ENCODE measurements at regions not wholly inside any gene's neighbourhood (a gene's known extent, or its start where the extent isn't known, plus 50 kb on each side); places are given as distances from the start of the nearest gene placed in this dataset.
"Not testable (repeated sequence)": the region's sequence is repeated elsewhere in the genome, so short reads cannot be mapped to it uniquely, and the experiment has no call there.

DNA sequence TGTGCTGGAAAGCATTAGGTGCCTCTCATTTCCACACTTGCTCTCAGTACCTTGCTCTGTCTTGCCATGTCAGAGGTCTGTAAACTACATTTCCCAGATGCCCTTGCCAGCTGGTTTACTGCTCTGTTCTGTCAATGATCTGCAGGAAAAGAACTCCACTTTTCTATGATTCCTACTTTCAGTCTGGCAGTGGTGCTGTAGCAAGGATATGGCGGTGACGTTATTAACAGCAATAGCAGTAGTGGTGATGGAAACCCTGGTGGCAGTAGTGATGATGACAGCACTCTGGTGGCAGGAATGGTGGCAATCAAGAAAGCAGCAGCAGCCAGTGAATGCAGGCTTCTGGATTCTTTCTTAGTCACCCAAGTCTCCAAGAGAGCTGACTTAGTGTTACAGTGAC is 665.2 kb downstream of the DIPK2A start:
- no peak for DNase-seq (ENCODE audit: low read depth)

DNA sequence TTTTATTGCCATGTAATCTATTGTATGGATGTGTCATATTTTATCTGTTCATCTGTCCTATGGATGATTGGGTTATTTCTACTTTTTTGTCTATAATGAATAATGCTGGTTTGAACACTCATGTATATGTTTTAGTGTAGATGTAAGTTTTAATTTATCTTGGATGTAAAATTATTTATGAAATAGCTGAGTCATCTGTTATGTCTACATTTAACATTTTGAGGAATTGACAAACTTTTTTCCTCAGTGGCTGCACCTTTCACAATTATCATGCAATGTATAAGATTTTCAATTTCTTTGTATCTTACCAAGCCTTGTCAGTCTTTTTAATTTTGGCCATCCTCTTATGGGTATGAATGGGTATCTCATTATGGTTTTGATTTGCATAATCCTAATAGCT is 666.4 kb downstream of the DIPK2A start:
- no peak for DNase-seq (ENCODE audit: low read depth)

GRCh38 chr3:144643771-144644198 is 672.2 kb downstream of the DIPK2A start:
- DNase-seq (ENCODE audit: low read depth), result no peak

- DNase-seq (ENCODE audit: low read depth), result no peak
These were observed 673.7 kb downstream of the DIPK2A start for GRCh38 chr3:144645300-144645699.

- DNase-seq (ENCODE audit: low read depth), result no peak
These were observed 678.8 kb downstream of the DIPK2A start for GRCh38 chr3:144650380-144650779.

GRCh38 chr3:144652573-144652972 is 681.0 kb downstream of the DIPK2A start:
- DNase-seq (ENCODE audit: low read depth), result peak; percentile 39

DNA sequence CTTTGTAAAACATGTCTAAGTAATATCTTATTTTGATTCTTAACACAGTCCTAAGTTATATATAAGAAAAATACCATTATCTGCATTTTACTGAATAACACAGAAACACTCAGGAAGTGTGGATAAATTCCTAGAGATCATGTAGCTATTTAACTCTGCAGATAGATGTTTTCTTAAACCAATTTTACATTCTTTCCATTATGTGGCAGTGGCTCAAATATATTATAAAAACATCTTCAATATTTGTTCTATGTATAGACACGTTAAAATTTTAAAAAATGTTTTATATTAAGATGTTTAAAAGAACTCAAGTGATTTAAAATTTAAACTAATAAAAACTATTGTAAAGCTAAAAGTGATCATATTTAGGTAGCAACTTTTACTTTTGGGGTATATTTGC is 683.8 kb downstream of the DIPK2A start:
- no peak for DNase-seq (ENCODE audit: low read depth)

DNA sequence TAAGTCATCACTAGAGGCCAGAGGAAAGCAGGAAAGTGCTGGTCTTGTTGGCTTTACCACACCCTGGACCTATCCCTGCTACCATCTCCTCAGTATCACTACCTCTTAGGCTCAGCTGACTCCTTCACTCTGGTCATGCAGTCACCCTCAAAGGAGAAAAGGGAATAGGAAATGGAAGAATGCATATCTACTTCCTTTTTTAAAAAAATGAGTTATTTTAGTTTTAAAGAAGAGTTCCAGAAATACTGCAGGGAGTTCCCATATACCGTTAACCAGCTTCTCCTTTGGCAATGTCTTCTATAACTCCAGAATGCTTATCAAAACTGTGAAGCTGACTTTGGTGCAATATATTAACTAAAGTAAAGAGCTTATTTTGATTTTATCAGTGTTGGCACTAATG is 688.6 kb downstream of the DIPK2A start:
- DNase-seq (ENCODE audit: low read depth), result no peak

GRCh38 chr3:144662729-144663128 is 691.1 kb downstream of the DIPK2A start:
- DNase-seq (ENCODE audit: low read depth), result no peak

- DNase-seq (ENCODE audit: low read depth), result no peak
These were observed 692.1 kb downstream of the DIPK2A start for GRCh38 chr3:144663456-144664436.

DNA sequence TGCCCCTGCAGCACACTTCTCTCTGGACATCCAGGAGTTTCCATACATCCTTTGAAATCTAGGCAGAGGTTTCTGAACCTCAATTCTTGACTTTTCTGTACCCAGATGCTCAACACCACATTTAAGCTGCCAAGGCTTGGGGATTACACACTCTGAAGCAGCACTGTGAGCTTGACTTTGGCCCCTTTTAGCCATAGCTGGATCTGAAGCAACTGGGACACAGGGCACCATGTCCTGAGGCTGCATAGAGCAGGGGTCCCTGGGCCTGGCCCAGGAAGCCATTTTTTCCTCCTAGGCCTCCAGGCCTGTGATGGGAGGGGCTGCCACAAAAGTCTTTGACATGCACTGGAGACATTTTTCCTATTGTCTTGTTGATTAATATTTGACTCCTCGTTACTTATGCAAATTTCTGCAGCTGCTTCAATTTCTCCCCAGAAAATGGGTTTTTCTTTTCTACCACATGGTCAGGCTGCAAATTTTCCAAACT is 694.0 kb downstream of the DIPK2A start:
- no peak for DNase-seq (ENCODE audit: low read depth)

- no peak for DNase-seq (ENCODE audit: low read depth)
These were observed 698.9 kb downstream of the DIPK2A start for GRCh38 chr3:144670571-144670970.

DNA sequence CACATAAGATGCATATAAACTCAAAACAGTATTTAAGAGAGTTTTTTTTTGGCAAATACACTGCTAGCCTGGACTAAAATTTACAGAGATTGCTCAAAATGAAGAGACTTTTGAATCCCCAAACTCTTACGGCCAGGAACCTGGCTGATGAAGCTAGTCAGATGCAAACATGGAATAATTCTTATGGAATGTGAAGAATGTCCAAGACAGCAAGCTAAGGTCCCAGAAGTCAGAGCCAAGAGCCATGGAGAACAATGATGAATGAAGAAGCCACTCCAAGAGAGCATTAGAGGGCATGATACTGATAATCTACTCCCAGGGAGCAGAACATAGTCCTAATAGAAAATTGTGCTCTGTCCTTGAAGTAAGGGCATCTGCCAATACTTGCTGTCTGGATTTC is 705.5 kb downstream of the DIPK2A start:
- peak; percentile 11 for DNase-seq (ENCODE audit: low read depth)

- no peak for DNase-seq (ENCODE audit: low read depth)
These were observed 711.4 kb downstream of the DIPK2A start for GRCh38 chr3:144683065-144683464.

- no peak for DNase-seq (ENCODE audit: low read depth)
These were observed 716.2 kb downstream of the DIPK2A start for GRCh38 chr3:144687862-144688261.

GRCh38 chr3:144692488-144692887 is 720.9 kb downstream of the DIPK2A start:
- DNase-seq (ENCODE audit: low read depth), result no peak

DNA sequence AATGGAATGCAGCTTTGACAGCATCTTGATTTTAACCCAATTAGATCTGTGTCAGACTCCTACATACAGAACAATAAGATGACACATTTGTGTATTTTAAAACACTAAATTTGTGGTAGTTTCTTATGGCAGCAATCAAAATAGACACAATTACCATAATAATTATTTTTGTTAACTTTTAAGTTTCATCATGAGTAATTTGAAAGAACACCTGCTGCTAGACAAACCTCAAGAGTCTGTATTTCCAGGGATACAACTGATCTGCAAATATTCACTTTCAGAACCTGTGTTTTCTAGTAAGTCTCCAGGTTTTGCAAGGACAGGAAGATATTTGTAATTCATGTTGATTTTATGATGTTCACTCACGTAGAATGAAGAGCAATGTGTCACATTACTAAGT is 736.8 kb downstream of the DIPK2A start:
- DNase-seq (ENCODE audit: low read depth), result no peak

DNA sequence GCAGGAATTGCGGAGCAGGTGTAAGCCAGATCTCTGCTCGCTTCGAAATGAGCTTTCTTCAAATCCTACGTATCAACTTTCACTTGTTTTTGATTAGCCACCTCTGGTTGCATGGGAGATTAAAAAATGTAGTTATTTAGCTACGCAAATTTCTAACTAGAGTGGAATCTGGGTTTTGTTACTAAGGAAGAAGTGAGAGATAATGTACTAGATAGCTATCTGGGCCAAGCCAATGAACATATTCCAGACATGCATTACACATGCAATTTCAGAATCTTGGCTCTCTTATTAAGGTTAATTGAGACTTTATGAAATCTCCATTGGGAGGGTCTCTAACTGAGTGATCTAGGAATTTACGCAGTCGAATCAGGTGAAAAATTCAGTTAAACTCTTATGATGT is 765.7 kb downstream of the DIPK2A start:
- no peak for DNase-seq (ENCODE audit: low read depth)

DNA sequence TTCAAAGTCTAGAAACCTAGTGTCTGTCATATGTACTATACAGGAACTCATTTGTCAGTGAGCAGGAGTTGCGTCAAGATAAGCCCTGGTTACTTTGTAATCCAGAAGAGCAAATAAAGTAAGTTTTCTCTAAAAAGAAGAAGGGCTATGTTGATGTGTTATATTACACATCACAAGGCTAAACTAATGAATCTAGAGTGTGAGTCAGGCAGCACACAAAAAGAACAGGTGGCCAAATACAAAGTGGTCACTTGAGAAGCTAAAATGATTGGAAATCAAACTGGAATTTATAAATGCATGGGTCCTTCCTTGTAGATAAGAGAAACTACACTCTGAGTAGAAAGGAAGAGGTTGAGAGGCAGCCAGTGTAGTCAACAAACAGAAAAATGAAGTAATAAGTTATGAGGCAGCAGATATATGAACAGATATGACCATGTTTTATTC is 771.6 kb downstream of the DIPK2A start:
- no peak for DNase-seq (ENCODE audit: low read depth)

GRCh38 chr3:144744473-144744872 is 772.9 kb downstream of the DIPK2A start:
- no peak for DNase-seq (ENCODE audit: low read depth)

DNA sequence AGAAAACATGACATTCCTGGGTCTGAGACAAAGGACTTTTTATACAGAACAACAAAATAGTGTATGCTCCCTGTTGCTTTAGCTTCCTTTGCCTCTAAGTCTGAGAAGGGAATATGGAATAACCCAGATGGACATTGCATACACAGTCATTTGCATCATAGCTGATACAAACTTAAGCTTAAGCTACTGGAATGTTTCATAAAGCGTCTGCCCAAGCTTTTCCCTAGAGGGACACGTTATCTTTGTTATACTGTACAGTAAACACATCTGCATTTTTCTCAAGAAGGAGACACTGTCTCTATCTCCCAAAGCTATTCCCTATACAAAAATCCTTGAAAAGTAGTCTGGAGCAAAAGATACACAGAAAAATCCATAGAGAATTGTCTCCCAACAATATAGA is 775.0 kb downstream of the DIPK2A start:
- DNase-seq (ENCODE audit: low read depth), result no peak

- not testable (repeated sequence) for DNase-seq (ENCODE audit: low read depth)
These were observed 778.1 kb downstream of the DIPK2A start for GRCh38 chr3:144749536-144750253.

Data from GM04503 (cell line).